ENCODE measurements at regions not wholly inside any gene's neighbourhood (a gene's known extent, or its start where the extent isn't known, plus 50 kb on each side); places are given as distances from the start of the nearest gene placed in this dataset.

- TF ChIP-seq SP1 (IDR thresholded peaks at IDR 0.05; ENCODE audit: low read depth) (no peak), REST (IDR thresholded peaks at IDR 0.05; ENCODE audit: low read depth) (no peak), CTCF (IDR thresholded peaks at IDR 0.05 in 2 of 3, conservative IDR thresholded peaks at IDR 0.05 in 1 of 3; ENCODE audit: borderline replicate concordance in 1 of 3, insufficient read depth in 1 of 3, low read depth in 2 of 3, low read length in 2 of 3) (no peak), CEBPB (IDR thresholded peaks at IDR 0.05; ENCODE audit: low read depth) (no peak), EGR1 (IDR thresholded peaks at IDR 0.05; ENCODE audit: low read depth) (no peak), EZH2 (IDR thresholded peaks at IDR 0.05) (no peak), FOSL1 (IDR thresholded peaks at IDR 0.05; ENCODE audit: low read depth) (no peak), POLR2AphosphoS5 (IDR thresholded peaks at IDR 0.05; ENCODE audit: low read depth, low read length) (no peak), POLR2A (IDR thresholded peaks at IDR 0.05; ENCODE audit: borderline replicate concordance, extremely low read depth, insufficient read depth, insufficient read length) (no peak)
These were observed 69.6 kb upstream of the GJB5 start for GRCh38 chr1:34685225-34685624.

All from HCT116 (cell line).